Right lobe of liver (tissue), 4 donors: ENCODE measurements at regions not wholly inside any gene's neighbourhood (a gene's known extent, or its start where the extent isn't known, plus 50 kb on each side); places are given as distances from the start of the nearest gene placed in this dataset.

Experiments used
- CTCF ChIP-seq, 4 donors: fragments of 200-600 bp in 3 of 4; fragments of 450-650 bp in 1 of 4; IDR thresholded peaks; one replicate each; pipeline versions ENCODE4 v1.5.1 to v1.8.0; 2016 to 2022; ENCODE audit warnings: antibody characterized with exemption in 4 of 4, mild to moderate bottlenecking in 2 of 4
- POLR2A ChIP-seq: fragments of 450-650 bp; IDR thresholded peaks from one replicate; pipeline ENCODE4 v1.6.1; 2017; ENCODE audit warnings: antibody characterized with exemption, mild to moderate bottlenecking
- donor health status: DM: no; HTN: no; CAD: no.
- donor health status: DM: no; HTN: no; CAD: no.
- donor health status: DM: no; HTN: yes; CAD: no.

- no peak for TF ChIP-seq CTCF (IDR thresholded peaks at IDR 0.05)
- no peak for TF ChIP-seq POLR2A
Measured at GRCh38 chr22:49662681-49663080, 165.0 kb downstream of the BRD1 start.
